ENCODE measurements at regions not wholly inside any gene's neighbourhood (a gene's known extent, or its start where the extent isn't known, plus 50 kb on each side); places are given as distances from the start of the nearest gene placed in this dataset.

DNA sequence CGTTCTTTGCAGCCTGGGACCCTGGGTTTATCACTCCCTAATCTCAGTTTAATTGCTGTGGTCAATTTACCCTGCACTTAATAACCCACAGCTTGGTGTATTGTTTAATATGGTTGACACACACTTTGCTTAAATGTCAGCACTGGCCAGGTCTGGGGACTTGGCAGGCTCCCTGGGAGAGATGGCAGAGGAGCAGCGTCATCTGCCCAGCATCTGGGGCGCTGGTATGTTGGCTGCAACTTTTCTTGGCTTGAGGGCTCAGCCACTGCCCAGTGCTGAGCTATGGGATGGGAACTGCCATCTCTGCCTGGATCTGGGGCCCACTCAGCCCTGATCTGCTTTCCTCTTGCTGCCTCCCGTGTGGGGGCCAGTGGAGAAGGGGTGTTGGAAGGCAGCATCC is 115.7 kb upstream of the IRX3 start:
- DNase-seq, result no peak

DNA sequence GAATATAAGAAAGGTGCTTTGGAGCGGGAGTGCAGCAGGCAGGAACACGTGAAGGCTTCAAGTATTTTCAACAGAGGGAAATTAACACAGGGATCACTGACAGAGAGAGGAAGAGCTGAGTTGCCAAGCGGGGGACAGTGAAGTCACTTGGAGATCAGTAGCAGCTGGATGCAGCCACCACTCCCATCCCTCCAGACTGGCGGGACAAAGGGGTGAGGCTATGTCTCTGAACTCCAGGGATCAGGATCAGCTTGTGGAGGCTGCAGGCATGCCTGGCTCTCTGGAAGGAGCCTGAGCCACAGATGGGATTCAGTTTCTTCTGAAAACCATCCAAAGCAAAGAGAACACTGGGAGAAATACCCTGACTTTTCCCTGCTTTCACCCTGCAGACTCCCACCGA is 113.7 kb upstream of the IRX3 start:
- DNase-seq, result no peak

DNA sequence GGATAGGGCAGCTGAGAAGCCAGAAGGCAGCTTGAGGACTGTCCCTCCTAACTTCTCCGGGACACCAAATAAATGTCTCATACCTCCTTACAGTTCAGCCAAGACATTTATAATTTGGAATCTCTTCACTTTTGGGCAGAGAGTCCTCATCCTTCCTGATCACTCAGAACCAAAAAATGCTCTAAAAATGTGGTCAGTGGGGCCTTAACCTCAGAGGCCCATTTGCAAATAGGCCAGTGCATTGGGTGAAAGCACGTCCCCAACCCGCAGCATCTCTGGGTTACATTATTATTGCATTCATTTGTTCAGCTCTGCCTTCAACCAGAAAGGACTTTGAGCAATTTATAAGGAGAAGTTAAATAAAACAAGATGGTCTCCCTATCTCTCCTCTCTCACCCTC is 112.4 kb upstream of the IRX3 start:
- DNase-seq, result no peak

DNA sequence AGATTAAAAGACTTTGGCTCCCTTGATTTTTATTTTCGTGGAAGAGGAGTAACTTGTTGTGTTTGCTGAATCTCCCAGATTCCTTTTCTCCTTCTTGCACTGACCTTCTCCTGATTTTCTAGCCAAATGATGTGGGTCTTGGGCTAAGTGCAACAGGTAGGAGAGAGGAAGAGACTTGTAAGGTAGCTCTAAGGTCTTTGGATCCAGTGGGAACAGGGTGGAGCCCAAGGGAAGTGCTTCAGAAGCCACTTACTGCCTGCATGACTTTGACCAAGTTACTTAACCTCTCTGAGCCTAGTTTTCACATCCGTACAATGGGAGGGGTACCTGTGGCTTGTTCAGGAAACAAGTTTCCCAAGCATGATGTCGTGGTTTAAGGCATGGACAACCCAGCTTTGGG is 111.3 kb upstream of the IRX3 start:
- DNase-seq, result no peak

DNA sequence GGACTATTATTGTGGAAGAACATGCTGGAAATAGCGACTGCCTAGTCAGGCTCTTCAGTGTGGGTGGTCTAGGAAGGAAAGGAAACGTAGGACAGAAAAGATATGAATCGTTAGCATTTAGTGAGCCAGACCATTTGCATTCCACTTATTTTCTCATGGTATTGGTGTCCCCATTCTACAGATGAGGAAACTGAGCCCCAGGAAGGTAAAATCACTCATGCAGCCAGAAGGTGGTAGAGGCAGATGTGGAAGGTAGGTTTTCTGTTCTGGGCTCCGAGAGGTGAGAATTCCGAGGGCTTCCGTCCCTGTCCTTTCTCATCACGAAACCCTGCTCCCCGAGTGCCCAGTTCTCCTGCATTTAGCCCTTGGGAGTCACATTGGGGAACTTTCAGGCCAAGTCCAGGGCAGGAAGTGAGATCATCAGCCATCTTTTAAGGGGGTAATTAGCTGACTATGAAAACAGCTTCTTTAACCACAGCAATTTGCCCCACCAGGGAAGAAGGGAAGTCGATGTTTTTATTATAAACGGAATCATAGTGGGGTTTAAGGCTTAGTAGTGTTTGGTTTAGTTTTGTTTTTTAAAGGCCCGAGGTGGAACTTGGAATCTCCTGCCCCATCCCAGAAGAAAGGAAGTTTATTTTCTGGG is 110.7 kb upstream of the IRX3 start:
- peak; percentile 2 to 22 (median 17) for DNase-seq

DNA sequence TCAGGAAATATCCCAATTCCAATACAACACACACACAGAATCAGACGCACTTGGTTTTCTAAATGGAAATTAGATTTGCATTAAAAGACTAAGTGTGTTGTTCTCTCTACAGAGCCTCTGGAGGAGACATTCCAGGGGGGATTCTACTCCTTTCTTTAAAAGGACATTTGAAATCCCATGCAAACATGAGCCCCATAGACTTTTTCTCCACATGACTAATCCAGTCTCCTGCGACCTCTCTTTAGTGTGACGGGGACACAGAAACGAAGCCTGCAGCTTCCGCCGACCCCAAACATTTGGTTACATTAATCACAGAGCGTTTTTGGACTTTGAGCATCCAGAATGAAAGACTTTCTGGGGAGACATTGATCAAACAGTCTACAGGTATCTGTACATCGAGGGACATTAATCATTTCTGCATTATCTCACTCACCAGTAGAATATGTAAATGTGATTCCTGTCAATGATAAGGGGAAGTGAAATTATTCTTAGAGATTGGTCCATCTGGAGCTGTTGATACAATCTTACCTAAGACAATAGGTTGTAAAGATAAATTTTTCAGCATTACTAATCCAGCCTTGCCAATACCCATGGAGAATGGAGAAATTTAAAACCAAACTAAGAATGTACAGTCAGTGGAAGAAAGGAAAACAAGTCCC is 103.4 kb upstream of the IRX3 start:
- DNase-seq, result no peak

DNA sequence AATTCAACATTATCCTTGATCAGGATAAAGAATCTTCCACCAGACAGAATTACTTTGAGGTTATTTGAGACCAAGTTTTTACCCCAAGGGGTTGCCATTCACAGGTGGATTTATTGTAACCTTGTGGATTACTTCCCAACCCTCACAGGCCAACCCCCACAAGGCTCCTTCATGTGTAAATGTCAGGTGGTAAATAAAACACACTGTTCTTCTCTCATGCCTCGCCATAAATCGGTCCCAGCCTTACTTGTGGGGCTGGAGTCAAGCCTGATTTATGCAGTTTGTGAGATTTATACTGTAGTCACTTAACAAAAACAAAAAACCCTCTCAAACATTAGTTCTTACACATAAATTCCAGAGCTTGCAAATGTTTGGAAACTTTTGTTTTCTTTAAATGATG is 98.6 kb upstream of the IRX3 start:
- no peak for DNase-seq

DNA sequence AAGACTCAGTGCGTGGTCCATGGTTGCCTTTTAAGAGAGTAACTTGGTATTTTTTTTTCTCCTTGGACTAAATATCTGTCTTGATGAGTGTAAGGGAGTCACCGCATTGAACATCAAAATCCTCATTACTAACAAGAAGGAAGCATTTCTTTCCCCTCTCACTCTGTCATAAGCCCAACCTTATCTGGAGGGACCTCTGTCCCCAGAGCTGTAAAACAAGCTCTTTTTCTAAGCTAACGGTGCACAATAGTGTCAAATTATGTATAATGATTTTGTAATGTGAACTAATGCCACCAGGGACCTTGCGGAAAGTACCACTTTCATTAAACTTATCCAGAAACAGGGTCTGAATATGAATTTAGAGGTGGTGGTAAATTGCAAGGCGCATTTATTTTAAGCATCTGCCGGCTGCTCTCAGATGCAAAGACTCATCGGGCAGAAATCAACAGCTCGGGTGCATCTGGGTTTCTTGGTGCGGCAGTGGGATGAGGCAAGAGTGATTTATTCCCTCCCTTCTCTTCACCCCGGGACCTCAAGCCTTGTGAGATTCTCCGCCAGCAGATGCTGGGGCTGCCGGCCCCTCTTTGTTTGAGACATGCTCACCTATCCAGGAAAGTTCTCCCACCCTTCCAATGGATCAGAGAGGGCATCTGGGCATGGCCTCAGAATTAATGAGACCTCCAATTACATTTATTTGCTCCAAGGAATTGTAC is 95.2 kb upstream of the IRX3 start:
- DNase-seq, result no peak

DNA sequence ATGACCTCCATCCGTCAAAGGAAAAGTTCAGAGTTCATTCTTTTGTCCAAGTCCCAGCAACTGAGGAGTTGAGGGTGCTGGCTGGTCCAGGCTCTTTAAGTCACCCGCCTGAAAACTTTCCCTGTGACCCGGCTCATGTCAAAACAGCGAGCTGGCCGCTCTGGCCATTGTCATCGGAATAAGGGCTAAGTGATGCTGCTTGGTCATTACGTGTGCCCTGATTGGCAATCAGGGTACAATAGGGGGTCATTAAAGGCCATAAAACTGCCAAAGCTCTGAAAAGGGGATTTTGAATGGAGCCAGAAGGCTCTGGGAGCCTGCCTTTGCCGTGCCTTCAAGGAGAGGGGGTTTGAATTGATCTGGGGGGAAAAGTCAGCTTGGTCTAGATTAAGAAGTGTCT is 88.5 kb upstream of the IRX3 start:
- DNase-seq, result no peak

DNA sequence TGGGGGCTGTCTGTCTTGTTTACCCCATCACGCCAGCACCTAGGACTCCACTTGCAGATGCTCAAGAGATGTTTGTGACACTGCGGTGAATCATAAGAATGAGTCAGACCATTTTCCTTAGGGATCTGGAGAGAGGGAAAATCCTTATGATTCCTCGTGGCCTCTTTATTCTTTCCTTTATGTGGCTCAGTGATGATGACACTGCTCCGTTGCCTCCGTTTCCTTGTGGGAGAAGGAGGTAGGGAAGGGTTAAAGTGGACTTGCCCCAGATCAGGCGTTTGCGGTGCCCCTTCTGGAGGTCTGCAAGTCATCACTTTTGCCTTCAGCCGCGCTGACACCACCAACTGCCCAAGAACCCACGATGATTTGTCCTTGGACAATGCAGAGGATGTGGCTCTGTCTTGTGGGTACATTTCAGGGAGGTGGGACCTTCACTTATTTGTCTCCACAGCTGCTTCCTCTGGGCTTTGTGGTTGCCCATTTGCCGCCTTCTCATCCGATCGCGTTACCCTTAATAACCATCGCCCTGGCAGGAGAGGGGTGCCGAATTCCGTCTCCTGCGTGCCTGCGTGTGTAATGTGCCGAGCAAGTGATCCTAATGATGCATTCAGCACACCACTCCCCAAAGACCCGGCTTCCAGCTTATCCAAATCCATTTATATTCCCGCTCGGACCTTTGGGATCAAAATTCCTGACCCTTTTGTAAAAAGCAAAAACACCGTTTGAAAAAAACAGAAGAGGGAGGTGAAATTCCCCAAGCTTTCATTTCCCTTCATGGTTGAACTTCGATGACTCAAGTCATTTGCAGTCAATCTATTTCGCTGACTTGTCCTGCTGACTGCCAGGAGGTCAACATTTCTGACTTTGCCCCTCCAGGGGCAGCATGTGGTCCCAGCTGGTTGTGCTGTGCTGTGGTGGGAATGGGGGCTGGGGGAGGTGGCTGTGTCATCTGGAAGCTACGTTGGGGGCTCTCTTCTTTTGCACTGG is 87.2 kb upstream of the IRX3 start:
- peak; percentile 32 to 57 (median 53) for DNase-seq

DNA sequence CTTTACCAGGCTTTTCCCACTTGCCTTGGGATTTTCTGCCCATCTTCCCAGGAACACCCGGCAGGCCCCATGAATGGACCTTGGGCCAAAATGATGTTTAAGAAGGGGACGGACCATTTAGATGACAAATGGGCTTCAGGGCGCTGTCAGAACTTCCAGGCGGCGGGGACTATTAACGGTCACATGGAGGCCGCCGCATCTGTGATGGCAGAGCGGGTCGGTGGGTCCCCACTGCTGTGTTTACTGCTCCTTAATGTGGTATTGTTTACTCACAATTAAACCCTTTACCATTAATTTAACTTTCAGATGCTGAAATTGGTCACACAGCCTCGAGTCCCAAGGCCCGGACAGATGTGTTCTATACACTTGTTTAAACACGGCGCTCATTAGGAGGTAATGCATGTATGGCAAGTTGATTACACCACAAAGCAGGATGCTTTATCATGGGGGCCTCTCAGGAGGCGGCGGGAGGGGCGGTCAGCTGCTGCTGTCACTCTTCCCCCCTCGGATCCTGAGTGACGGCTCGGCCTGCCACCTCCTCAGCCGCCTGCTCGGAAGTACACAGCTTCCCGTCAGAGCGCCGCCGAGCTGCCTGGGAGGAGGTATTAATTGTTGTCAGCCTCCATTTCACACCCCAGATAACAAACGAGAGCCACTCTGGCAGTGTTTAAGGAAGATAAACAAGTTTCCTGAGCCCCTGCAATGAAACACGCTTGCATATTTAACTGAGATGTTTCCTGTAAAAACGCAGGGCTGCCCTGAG is 83.9 kb upstream of the IRX3 start:
- peak in 2 of 3 donors; percentile 3 to 13 for DNase-seq

DNA sequence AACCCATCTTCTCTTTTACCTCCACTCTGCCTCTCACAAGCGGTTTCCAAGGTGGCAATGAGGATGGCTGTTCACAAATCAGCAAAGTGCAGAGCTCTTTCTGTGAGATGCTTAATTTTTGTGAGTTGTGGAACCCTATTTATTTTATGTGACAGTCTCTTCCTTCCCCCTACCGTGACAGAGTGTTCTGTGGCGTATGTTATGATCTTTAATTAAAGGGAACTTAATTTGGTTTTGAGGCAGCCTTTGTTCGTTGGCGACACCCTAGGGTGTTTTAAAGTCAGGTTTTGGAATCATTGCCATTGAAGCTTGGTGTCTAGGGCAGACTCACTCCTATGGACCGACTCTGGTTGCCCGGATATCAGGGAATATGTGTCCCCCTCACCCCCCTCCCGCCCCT is 83.3 kb upstream of the IRX3 start:
- DNase-seq, result no peak

DNA sequence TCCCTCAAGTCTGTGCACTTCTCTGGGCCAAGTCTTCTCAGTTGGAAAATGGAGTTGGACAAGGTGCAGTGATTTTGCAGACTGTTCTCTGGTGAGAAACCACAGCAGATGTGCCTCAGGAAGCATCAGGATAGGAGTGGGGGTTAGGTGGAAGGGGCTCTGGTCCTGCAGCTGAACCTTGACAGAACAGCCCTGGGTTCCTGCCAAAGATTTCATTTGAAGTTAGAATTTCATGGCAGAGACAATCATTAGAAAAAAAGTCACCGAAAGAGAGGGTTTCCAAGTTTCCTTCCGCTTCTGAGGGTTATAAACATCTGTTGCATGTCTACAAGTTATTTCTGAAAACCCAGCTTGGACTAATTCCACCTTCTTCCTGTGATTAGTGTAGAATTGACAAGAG is 80.4 kb upstream of the IRX3 start:
- DNase-seq, result no peak

DNA sequence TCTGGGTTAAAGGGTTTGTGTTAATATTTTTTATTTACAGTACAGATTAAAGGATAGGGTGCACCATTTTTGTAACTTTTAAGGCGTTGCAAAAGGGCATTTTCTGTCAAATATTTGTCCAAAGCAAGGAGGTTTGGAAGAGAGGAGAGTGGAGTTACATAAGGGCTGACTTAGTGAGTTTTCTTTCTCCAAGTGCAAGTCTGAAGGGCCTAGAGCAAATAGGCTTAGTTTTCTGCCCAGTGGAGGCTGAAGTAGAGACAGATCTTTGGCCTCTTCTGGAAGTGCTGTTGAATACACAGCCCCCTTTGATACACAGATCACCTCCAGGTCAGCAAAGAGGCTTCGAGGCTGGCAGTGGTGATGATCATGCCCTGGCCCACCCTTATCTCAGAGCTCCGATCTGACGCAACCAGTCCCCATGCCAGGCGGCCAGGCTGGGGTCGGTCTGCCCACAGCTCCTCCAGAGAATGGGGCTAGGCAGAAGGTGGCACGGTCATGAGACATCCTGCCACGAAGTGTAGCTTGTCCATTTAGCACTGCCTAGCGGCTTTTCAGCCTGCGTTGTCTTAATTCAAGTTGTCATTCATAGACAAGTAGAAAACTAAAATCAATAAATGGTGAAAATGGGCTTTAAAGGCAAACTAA is 79.5 kb upstream of the IRX3 start:
- DNase-seq, result no peak

DNA sequence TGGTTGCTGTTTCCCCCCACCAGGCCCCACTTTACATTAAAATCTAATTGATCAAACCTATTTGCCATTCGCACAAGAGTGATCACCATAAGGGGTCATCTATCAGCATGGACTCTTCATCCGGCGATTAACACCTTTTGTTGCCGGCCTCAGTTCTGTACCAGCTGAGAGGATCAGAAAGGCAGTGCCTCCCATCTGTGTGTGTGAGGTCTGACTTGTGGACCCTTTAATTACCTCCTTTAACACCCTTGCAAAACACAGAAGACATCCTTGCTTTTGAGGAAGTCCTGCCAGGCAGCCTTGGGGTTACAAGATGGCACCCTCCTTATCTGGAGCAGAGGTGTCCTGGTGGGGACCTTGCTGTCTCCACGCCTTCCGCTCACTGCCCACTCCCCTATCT is 77.2 kb upstream of the IRX3 start:
- DNase-seq, result no peak

DNA sequence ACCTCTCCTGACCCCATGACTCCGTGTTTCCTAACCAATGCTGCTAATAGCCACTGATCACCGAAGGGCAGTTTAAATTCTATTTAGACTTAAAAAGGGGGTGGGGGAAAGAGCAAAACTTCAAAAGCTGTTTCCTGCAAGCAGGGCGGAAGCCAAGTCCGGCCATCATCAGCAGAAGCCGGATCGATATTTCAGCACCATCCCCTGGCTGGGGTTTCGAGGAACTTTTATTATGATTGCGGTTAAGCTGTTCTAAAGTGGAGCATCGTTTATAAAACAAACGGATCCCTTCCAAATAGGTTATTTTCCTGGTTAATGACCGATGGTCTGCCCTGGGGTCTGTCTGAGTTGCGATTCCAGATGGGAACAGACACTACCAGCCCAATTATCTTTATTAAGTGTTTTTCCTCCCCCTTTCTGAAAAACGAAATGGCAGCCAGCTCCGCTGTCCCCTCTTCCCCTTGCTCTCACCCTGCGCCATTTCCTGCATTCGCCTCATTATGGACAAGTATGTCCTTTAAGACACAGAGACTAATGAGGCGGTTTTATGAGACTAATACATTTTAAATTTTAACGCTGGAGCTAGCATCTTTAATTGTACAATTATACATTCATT is 76.1 kb upstream of the IRX3 start:
- DNase-seq, result no peak

DNA sequence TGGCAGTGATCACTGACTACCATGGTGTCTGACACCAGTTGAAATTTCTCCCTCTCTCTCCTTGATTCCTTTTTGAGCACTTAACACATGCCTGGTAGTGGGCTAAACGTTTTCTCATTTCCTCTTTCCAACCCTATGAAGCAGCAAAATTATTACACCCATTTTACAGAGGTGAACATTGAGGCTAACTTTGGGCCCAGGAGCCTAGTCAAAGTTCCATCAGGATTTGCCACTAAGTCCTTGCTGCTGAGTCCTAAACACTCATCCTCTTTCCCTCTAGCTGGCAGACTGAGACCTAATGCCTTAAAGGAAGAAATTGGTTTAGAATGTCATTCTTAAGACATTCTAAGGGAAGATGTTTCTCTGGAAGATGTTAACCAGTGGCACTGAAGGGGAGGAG is 74.7 kb upstream of the IRX3 start:
- no peak for DNase-seq

DNA sequence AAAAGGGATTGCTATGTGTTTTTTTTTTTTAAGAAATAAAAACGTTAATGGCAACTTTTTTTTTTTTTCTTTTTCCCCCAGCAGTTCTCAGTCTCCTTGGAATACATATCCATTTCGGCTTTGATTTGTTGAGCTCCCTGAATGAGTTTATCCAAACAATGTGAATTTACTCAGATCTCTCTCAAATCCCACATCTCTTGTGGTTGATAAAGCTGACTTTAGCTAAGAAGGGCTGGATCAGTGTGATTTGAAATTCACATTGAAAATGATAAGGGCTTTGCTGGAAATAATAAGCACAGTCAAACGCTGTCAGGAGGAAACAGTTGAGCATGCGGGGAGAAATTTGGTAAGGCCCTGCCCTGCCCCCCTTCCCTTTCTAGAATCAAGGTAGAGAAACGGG is 74.1 kb upstream of the IRX3 start:
- DNase-seq, result no peak

DNA sequence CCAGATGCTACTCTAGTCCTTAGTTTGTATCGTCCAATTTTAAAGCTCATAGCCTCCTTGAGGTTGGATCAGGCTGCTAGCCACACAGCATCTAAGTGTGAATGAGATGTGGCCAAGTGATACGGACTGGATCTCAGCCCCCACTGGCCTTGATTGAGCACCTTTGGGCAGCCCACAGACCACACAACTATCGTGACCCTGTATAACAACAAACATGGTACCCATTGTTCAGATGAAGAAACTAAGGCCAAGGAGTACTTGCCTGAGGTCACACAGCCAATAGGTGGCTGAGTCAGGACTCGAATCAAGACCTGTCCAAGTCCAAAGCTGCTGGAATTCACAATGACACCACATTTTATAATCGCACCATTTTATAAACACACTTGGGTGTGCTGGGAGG is 73.0 kb upstream of the IRX3 start:
- DNase-seq, result no peak

DNA sequence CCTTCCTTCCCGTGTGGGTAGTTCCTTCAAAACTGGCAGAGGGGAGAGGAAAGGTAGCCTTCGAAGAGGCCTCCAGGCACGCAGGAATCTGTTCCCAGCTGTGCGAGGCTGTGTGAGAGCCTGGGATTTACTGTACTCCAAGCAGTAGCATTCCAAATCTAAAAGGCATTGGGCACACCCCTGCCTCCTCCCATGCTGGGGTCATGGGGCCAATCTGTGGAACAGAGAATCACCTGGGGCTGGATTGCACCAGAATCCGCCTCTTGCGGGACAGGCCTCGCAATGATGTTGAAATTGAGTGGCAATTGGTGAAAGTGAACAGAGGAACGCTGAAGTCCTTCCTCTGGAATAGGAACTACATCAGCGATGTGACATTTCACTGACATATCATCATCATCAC is 72.5 kb upstream of the IRX3 start:
- DNase-seq, result no peak

DNA sequence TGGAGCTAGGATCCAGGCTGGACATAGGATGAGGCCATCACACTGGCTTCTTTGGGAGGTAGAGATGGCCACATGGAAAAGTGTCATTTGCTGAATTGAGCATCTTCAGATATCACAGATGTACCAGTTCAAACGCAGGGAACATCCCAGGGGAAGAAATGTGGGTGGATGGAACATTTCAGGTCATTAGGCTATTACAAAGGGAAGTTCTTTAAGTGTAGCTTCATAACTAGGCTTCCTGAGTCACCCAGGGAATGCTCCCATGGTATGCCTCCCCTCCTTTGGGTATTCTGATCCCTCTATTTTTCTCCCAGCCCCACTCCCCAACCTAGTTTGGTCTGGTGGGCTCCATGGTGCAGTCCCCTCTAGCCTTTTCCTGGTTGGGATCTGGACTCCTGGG is 69.8 kb upstream of the IRX3 start:
- DNase-seq, result no peak

DNA sequence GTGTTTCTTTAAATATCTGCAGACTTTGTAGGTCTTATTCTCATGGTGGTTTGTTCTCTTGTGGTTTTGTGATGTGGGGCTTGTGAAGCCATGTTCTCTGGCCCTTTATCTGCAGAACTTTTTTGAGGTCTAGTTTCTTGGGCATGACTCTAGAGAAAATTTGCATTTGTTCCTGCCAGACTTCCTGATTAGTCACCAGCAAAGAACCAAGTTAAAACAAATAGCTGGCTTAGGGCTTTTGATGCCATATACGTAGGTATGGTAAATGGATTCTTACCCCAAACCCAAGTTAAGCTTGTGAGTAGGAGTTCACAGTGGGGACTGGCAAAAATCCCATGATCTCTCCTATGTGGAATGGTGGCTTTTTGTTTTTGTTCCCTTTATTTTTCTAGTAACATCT is 68.7 kb upstream of the IRX3 start:
- DNase-seq, result no peak

Measured in suppressor macrophage treated with lipopolysaccharide for 1 hour (primary cell).